K562 (cell line): ENCODE measurements at regions not wholly inside any gene's neighbourhood (a gene's known extent, or its start where the extent isn't known, plus 50 kb on each side); places are given as distances from the start of the nearest gene placed in this dataset.

ENCODE experiments used
- AFF4 ChIP-seq: sonication (generic); formaldehyde crosslinking; IDR thresholded peaks from 2 replicates; pipeline ENCODE4 v1.8.0; 2023; ENCODE audit warnings: mild to moderate bottlenecking, missing genetic modification reagents
- ETV5 ChIP-seq: sonication (generic); formaldehyde crosslinking; IDR thresholded peaks from 2 replicates; pipeline ENCODE4 v1.4.0; 2020; ENCODE audit warnings: low read depth, mild to moderate bottlenecking, missing genetic modification reagents
- GABPB1 ChIP-seq: sonication (generic); formaldehyde crosslinking; IDR thresholded peaks from 2 replicates; pipeline ENCODE4 v1.8.0; 2022; ENCODE audit warnings: mild to moderate bottlenecking, missing genetic modification reagents
- HNRNPK ChIP-seq: fragments of 200-400 bp; formaldehyde crosslinking; IDR thresholded peaks from one replicate; pipeline ENCODE4 v1.6.1; 2018; ENCODE audit warnings: mild to moderate bottlenecking, low read depth, low read length; ENCODE audit not compliant: poor library complexity, severe bottlenecking
- KDM1A ChIP-seq, 2 experiments: fragments of 450-650 bp; IDR thresholded peaks; 2 replicates each; pipeline ENCODE4 v1.6.1; 2016; ENCODE audit warnings: mild to moderate bottlenecking in 2 of 2
- KLF13 ChIP-seq: fragments of 450-650 bp; IDR thresholded peaks from 2 replicates; pipeline ENCODE4 v1.6.1; 2016; ENCODE audit warnings: missing genetic modification characterization, low read depth, mild to moderate bottlenecking, missing compliant biosample characterization, moderate library complexity, borderline replicate concordance
- MIER1 ChIP-seq: fragments of 450-650 bp; IDR thresholded peaks from 2 replicates; pipeline ENCODE4 v1.6.1; 2016; ENCODE audit warnings: antibody characterized with exemption, mild to moderate bottlenecking, low read depth
- MLLT1 ChIP-seq, 2 experiments: fragments of 450-650 bp; IDR thresholded peaks; 2 replicates each; pipeline ENCODE4 v1.6.1; 2016
- MYNN ChIP-seq, 2 experiments: sonication (generic); formaldehyde crosslinking in 1 of 2; IDR thresholded peaks; 2 replicates each; pipeline versions ENCODE4 v1.5.0 to v1.6.1; 2016 to 2020; ENCODE audit warnings: antibody characterized with exemption in 1 of 2, missing genetic modification reagents in 1 of 2
- RAD21 ChIP-seq, 2 experiments: fragments of 250-450 bp in 1 of 2; fragments of 450-650 bp in 1 of 2; sonication (Bioruptor Pico) in 1 of 2; formaldehyde crosslinking in 1 of 2; IDR thresholded peaks in 1 of 2; conservative IDR thresholded peaks in 1 of 2; 2 replicates each; pipeline versions ENCODE4 v1.4.0 to v1.8.0; 2020 to 2022; ENCODE audit warnings: mild to moderate bottlenecking in 2 of 2, moderate library complexity in 1 of 2
- TAL1 ChIP-seq: fragments of 450-650 bp; IDR thresholded peaks from 2 replicates; pipeline ENCODE4 v1.6.1; 2016; ENCODE audit warnings: mild to moderate bottlenecking
- ZBTB8A ChIP-seq: fragments of 450-650 bp; IDR thresholded peaks from 2 replicates; pipeline ENCODE4 v1.6.1; 2018; ENCODE audit warnings: mild to moderate bottlenecking, moderate library complexity; ENCODE audit not compliant: partially characterized antibody
- ZEB2 ChIP-seq: fragments of 450-650 bp; IDR thresholded peaks from 2 replicates; pipeline ENCODE4 v1.6.1; 2016
- ZNF232 ChIP-seq: sonication (generic); formaldehyde crosslinking; IDR thresholded peaks from 2 replicates; pipeline ENCODE4 v1.8.0; 2022; ENCODE audit warnings: mild to moderate bottlenecking, missing genetic modification reagents
- ZNF589 ChIP-seq: fragments of 200-800 bp; sonication (Bioruptor generic); IDR thresholded peaks from 2 replicates; pipeline ENCODE4 v1.6.1; 2016; ENCODE audit warnings: low read depth, missing genetic modification characterization, missing compliant biosample characterization
- ZNF696 ChIP-seq: fragments of 250-450 bp; sonication (Bioruptor Pico); conservative IDR thresholded peaks from 2 replicates; pipeline ENCODE4 v1.4.0; 2020; ENCODE audit warnings: mild to moderate bottlenecking, moderate library complexity
- TF ChIP-seq, protein P1 (sequence below): fragments of 250-450 bp; sonication (Bioruptor Pico); IDR thresholded peaks from 2 replicates; pipeline ENCODE4 v1.9.0; 2021; ENCODE audit warnings: mild to moderate bottlenecking, inconsistent platforms
- TF ChIP-seq, protein P2 (sequence below): sonication (generic); formaldehyde crosslinking; IDR thresholded peaks from 2 replicates; pipeline ENCODE4 v1.8.0; 2022; ENCODE audit warnings: missing genetic modification reagents, mild to moderate bottlenecking, moderate library complexity, borderline replicate concordance

- TF ChIP-seq, protein P1, sequence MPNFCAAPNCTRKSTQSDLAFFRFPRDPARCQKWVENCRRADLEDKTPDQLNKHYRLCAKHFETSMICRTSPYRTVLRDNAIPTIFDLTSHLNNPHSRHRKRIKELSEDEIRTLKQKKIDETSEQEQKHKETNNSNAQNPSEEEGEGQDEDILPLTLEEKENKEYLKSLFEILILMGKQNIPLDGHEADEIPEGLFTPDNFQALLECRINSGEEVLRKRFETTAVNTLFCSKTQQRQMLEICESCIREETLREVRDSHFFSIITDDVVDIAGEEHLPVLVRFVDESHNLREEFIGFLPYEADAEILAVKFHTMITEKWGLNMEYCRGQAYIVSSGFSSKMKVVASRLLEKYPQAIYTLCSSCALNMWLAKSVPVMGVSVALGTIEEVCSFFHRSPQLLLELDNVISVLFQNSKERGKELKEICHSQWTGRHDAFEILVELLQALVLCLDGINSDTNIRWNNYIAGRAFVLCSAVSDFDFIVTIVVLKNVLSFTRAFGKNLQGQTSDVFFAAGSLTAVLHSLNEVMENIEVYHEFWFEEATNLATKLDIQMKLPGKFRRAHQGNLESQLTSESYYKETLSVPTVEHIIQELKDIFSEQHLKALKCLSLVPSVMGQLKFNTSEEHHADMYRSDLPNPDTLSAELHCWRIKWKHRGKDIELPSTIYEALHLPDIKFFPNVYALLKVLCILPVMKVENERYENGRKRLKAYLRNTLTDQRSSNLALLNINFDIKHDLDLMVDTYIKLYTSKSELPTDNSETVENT (CRISPR knock-in tag) = no peak
- TF ChIP-seq KLF13 (tag) (no peak), ZNF589 (CRISPR knock-in tag) (no peak), KDM1A (IDR thresholded peaks at IDR 0.05) (no peak), GABPB1 (CRISPR knock-in tag) (no peak), ZBTB8A (no peak), ZEB2 (peak; percentile 33; the same call in 1 of the 2 replicates), ETV5 (0 out of 2 replicates have a peak, but pooled peaks have one; percentile 30), ZNF232 (CRISPR knock-in tag) (no peak), MIER1 (no peak), MYNN (IDR thresholded peaks at IDR 0.05) (no peak), MYNN (CRISPR knock-in tag; IDR thresholded peaks at IDR 0.05) (no peak), RAD21 (CRISPR knock-in tag; conservative IDR thresholded peaks at IDR 0.05 in 1 of 2, IDR thresholded peaks at IDR 0.05 in 1 of 2) (no peak), AFF4 (no peak), HNRNPK (no peak), ZNF696 (CRISPR knock-in tag) (no peak), MLLT1 (IDR thresholded peaks at IDR 0.05) (no peak), TAL1 (no peak)
- TF ChIP-seq, protein P2, sequence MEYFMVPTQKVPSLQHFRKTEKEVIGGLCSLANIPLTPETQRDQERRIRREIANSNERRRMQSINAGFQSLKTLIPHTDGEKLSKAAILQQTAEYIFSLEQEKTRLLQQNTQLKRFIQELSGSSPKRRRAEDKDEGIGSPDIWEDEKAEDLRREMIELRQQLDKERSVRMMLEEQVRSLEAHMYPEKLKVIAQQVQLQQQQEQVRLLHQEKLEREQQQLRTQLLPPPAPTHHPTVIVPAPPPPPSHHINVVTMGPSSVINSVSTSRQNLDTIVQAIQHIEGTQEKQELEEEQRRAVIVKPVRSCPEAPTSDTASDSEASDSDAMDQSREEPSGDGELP = peak; percentile 80
These were observed 51.6 kb upstream of the C15orf39 start (continued) for GRCh38 chr15:75149867-75150709.
